HepG2 (cell line): ENCODE measurements at regions not wholly inside any gene's neighbourhood (a gene's known extent, or its start where the extent isn't known, plus 50 kb on each side); places are given as distances from the start of the nearest gene placed in this dataset.

ENCODE experiments used
- ATAC-seq: fragments of 200-7000 bp; cut with Tn5 transposase; 3 replicates; pipeline ENCODE4 v1.9.1; 2020; ENCODE audit warnings: mild to moderate bottlenecking, moderate library complexity
- BruUV-seq: library from RNA; stranded (reverse); fragments of 400-500 nt; replicated peaks from 2 replicates; lab custom pipeline; 2021; lab: Mats Ljungman, UMichigan
- CTCF ChIA-PET: fragments of 300-600 bp; formaldehyde crosslinking; extraction: SDS; loops from one replicate; lab custom pipeline; 2021; ENCODE audit warnings: low total read pairs, inconsistent platforms, low intra/inter-chr PET ratio; lab: Yijun Ruan, JAX
- POLR2A ChIA-PET: fragments of 350-600 bp; sonication (Branson Sonifier 250); formaldehyde crosslinking; loops from one replicate; lab custom pipeline; 2020; ENCODE audit warnings: antibody characterized with exemption, inconsistent platforms; lab: Yijun Ruan, JAX
- DNase-seq: peaks from one replicate; pipeline ENCODE4 v3.0.0-alpha.2; 2015; ENCODE audit warnings: low spot score
- FAIRE-seq: peaks from 3 replicates; lab custom pipeline; 2011; peaks lifted over from hg19 to GRCh38; lab: Jason Lieb, UNC
- H2AFZ ChIP-seq: one replicate; pipeline ENCODE4 v1.6.1; 2011; ENCODE audit warnings: low read length, inconsistent platforms
- H3K27ac ChIP-seq: fragments of 300-600 bp; 3 replicates; pipeline ENCODE4 v1.8.0; 2011; ENCODE audit warnings: mixed run types, mild to moderate bottlenecking, mixed read lengths, low read length, inconsistent platforms; ENCODE audit not compliant: insufficient read depth; ENCODE audit errors: extremely low read length
- H3K27me3 ChIP-seq, 2 experiments: fragments of 200-600 bp in 1 of 2; 2 replicates in 1 of 2; 3 replicates in 1 of 2; pipeline versions ENCODE4 v1.6.0 to v1.8.0; 2011; ENCODE audit warnings: low read length in 2 of 2, mild to moderate bottlenecking in 2 of 2, moderate library complexity in 2 of 2, inconsistent platforms in 1 of 2; ENCODE audit not compliant: insufficient read depth in 2 of 2, control insufficient read depth in 1 of 2
- H3K36me3 ChIP-seq, 2 experiments: fragments of 200-600 bp in 1 of 2; replicated peaks in 1 of 2; 2 replicates in 1 of 2; 3 replicates in 1 of 2; pipeline versions ENCODE4 v1.5.1 to v1.8.0; 2011; ENCODE audit warnings: low read length in 2 of 2, inconsistent platforms in 1 of 2; ENCODE audit not compliant: insufficient read depth in 2 of 2, control insufficient read depth in 1 of 2
- H3K4me1 ChIP-seq: 2 replicates; pipeline ENCODE4 v1.5.1; 2012; ENCODE audit warnings: low read length, inconsistent platforms; ENCODE audit not compliant: insufficient read depth
- H3K4me2 ChIP-seq: 2 replicates; pipeline ENCODE4 v1.6.0; 2011; ENCODE audit warnings: low read depth, low read length, inconsistent platforms
- H3K4me3 ChIP-seq, 3 experiments: fragments of 200-600 bp in 1 of 3; sonication (generic), shearing (Covaris generic) in 1 of 3; replicated peaks in 1 of 3; 2 replicates each; pipeline ENCODE4 v1.5.1; 2011 to 2016; ENCODE audit warnings: low read length in 3 of 3, inconsistent platforms in 2 of 3, low read depth in 2 of 3, mild to moderate bottlenecking in 2 of 3, control low read depth in 1 of 3, mixed read lengths in 1 of 3; ENCODE audit not compliant: insufficient read depth in 1 of 3
- H3K79me2 ChIP-seq: one replicate; pipeline ENCODE4 v1.6.1; 2011; ENCODE audit warnings: low read length, inconsistent platforms; ENCODE audit not compliant: insufficient read depth
- H3K9ac ChIP-seq: 2 replicates; pipeline ENCODE4 v1.6.0; 2011; ENCODE audit warnings: mild to moderate bottlenecking, low read depth, low read length, inconsistent platforms; ENCODE audit not compliant: insufficient read depth
- H3K9me3 ChIP-seq: 2 replicates; pipeline ENCODE4 v1.5.1; 2012; ENCODE audit warnings: mild to moderate bottlenecking, low read length
- H4K20me1 ChIP-seq: 2 replicates; pipeline ENCODE4 v1.6.0; 2011; ENCODE audit warnings: inconsistent platforms, mild to moderate bottlenecking, low read length, moderate library complexity; ENCODE audit not compliant: insufficient read depth
- CHCHD3 ChIP-seq: sonication (generic); formaldehyde crosslinking; IDR thresholded peaks from 2 replicates; pipeline ENCODE4 v1.8.0; 2022; ENCODE audit warnings: mild to moderate bottlenecking, missing genetic modification reagents, moderate library complexity
- E2F5 ChIP-seq: sonication (generic); formaldehyde crosslinking; conservative IDR thresholded peaks from 2 replicates; pipeline ENCODE4 v1.4.0; 2020; ENCODE audit warnings: missing genetic modification reagents
- FOXO1 ChIP-seq: sonication (generic); formaldehyde crosslinking; IDR thresholded peaks from 2 replicates; pipeline ENCODE4 v1.4.0; 2020; ENCODE audit warnings: missing genetic modification reagents
- MAFK ChIP-seq, 2 experiments: IDR thresholded peaks in 1 of 2; conservative IDR thresholded peaks in 1 of 2; 2 replicates each; pipeline ENCODE4 v1.6.1; 2011; ENCODE audit warnings: improper control_type of control experiment in 2 of 2, low read length in 2 of 2
- MED1 ChIP-seq: sonication (generic); formaldehyde crosslinking; IDR thresholded peaks from 2 replicates; pipeline ENCODE4 v1.4.0; 2020; ENCODE audit warnings: missing genetic modification reagents
- NCOA1 ChIP-seq: sonication (generic); formaldehyde crosslinking; IDR thresholded peaks from 2 replicates; pipeline ENCODE4 v1.9.0; 2021; ENCODE audit warnings: missing genetic modification reagents
- RELA ChIP-seq: sonication (generic); formaldehyde crosslinking; IDR thresholded peaks from 2 replicates; pipeline ENCODE4 v1.4.0; 2020; ENCODE audit warnings: missing genetic modification reagents
- SSRP1 ChIP-seq: IDR thresholded peaks from 2 replicates; pipeline ENCODE4 v1.6.1; 2016; ENCODE audit warnings: control low read depth
- TAF15 ChIP-seq: fragments of 200-400 bp; formaldehyde crosslinking; IDR thresholded peaks from one replicate; pipeline ENCODE4 v1.6.1; 2018; ENCODE audit warnings: mild to moderate bottlenecking, low read depth, low read length; ENCODE audit not compliant: poor library complexity, severe bottlenecking
- THAP9 ChIP-seq: sonication (generic); formaldehyde crosslinking; IDR thresholded peaks from 2 replicates; pipeline ENCODE4; 2020; ENCODE audit warnings: missing genetic modification reagents, mild to moderate bottlenecking, borderline replicate concordance
- TIGD3 ChIP-seq: sonication (generic); formaldehyde crosslinking; IDR thresholded peaks from 2 replicates; pipeline ENCODE4 v1.5.1; 2020; ENCODE audit warnings: mild to moderate bottlenecking, missing genetic modification reagents, borderline replicate concordance
- ZNF691 ChIP-seq: sonication (generic); formaldehyde crosslinking; IDR thresholded peaks from 2 replicates; pipeline ENCODE4 v1.4.0; 2020; ENCODE audit warnings: missing genetic modification reagents, low read depth, mild to moderate bottlenecking, borderline replicate concordance
- ZNF709 ChIP-seq: sonication (generic); formaldehyde crosslinking; IDR thresholded peaks from 2 replicates; pipeline ENCODE4 v1.5.0; 2020; ENCODE audit warnings: mild to moderate bottlenecking, missing genetic modification reagents
- WGBS: methylation state at CpG from one replicate; pipeline ENCODE4 v1.1.6; 2017; ENCODE audit warnings: low lambda C conversion rate; 5-methylcytosine and 5-hydroxymethylcytosine counted together
- in situ Hi-C: cut with HindIII; loops from 2 replicates; pipeline ENCODE4 v1.10.0; 2017; ENCODE audit warnings: low pct_unique_long_range_greater_than_20kb; ENCODE audit not compliant: extremely low pct_ligation_motif_present
- intact Hi-C: fragments of 100-400 bp; cut with micrococcal nuclease; formaldehyde crosslinking; loops from one replicate; pipeline ENCODE4 v1.10.0; 2022; ENCODE audit not compliant: unreplicated experiment

GRCh38 chr2:51322613-51323012 is 290.7 kb upstream of the NRXN1 start (continued):
- TF ChIP-seq MAFK (conservative IDR thresholded peaks at IDR 0.05 in 1 of 2, IDR thresholded peaks at IDR 0.05 in 1 of 2; ENCODE audit: low read length in 2 of 2) (peak; percentile 94 to 97), MED1 (CRISPR knock-in tag) (no peak), THAP9 (CRISPR knock-in tag) (no peak), CHCHD3 (CRISPR knock-in tag) (no peak), TAF15 (no peak), FOXO1 (no peak), SSRP1 (CRISPR knock-in tag) (no peak), RELA (CRISPR knock-in tag) (no peak)
- TF ChIP-seq, all 625 proteins: peak for 2

- BruUV-seq = no TSS peak
- no peak for DNase-seq
- no peaks in the 10 kb centered on the region for H4K20me1 ChIP-seq
- H3K4me3 ChIP-seq = no peak overlapping the region
- in situ Hi-C loops = no loop called here
- no peak for ATAC-seq
- CTCF ChIA-PET = no interaction called here
- 0% methylated on average over 1 of the region's 1 CpG for WGBS
- H3K9ac ChIP-seq = no peak overlapping the region
- H3K4me2 ChIP-seq = no peak overlapping the region
- no peak overlapping the region for H3K27ac ChIP-seq
- peaks cover 81% of the 10 kb centered on the region for H3K9me3 ChIP-seq
- no peaks in the 10 kb centered on the region for H3K27me3 ChIP-seq
- intact Hi-C loops = no loop called here
- H3K79me2 ChIP-seq = no peaks in the 10 kb centered on the region
- POLR2A ChIA-PET = no interaction called here
- H3K4me1 ChIP-seq = no peaks in the 10 kb centered on the region
- no peaks in the 10 kb centered on the region for H3K36me3 ChIP-seq
- FAIRE-seq = no peak
- H2AFZ ChIP-seq = no peak overlapping the region
- TF ChIP-seq E2F5 = no peak
- no peak for TF ChIP-seq NCOA1 (CRISPR knock-in tag)
- TF ChIP-seq TIGD3 (CRISPR knock-in tag) = no peak
- no peak for TF ChIP-seq ZNF691 (CRISPR knock-in tag)
- no peak for TF ChIP-seq ZNF709
Measured at GRCh38 chr2:51304311-51304710, 272.4 kb upstream of the NRXN1 start.
